Adipocyte (in vitro differentiated cells): ENCODE measurements at regions not wholly inside any gene's neighbourhood (a gene's known extent, or its start where the extent isn't known, plus 50 kb on each side); places are given as distances from the start of the nearest gene placed in this dataset.

Experiments used
- DNase-seq: peaks from one replicate; pipeline ENCODE4 v3.0.0-alpha.2; 2015; ENCODE audit warnings: low read depth
- H3K27me3 ChIP-seq: replicated peaks from 2 replicates; pipeline ENCODE4 v1.7.0; 2013; ENCODE audit warnings: mild to moderate bottlenecking, low read length, moderate library complexity; ENCODE audit not compliant: control insufficient read depth, insufficient read depth
- H3K36me3 ChIP-seq: 2 replicates; pipeline ENCODE4 v1.7.0; 2013; ENCODE audit warnings: low read length, mild to moderate bottlenecking, moderate library complexity; ENCODE audit not compliant: control insufficient read depth, insufficient read depth, severe bottlenecking
- H3K4me1 ChIP-seq: 2 replicates; pipeline ENCODE4 v1.7.0; 2013; ENCODE audit warnings: mild to moderate bottlenecking, low read length, moderate library complexity; ENCODE audit not compliant: control insufficient read depth, insufficient read depth
- H3K4me3 ChIP-seq: 2 replicates; pipeline ENCODE4 v1.7.0; 2013; ENCODE audit warnings: mild to moderate bottlenecking, low read length, moderate library complexity
- H3K9ac ChIP-seq: 2 replicates; pipeline ENCODE4 v1.7.0; 2013; ENCODE audit warnings: mild to moderate bottlenecking, low read length, moderate library complexity
- H3K9me3 ChIP-seq: 2 replicates; pipeline ENCODE4 v1.7.0; 2013; ENCODE audit warnings: mild to moderate bottlenecking, low read length, moderate library complexity; ENCODE audit not compliant: control insufficient read depth

DNA sequence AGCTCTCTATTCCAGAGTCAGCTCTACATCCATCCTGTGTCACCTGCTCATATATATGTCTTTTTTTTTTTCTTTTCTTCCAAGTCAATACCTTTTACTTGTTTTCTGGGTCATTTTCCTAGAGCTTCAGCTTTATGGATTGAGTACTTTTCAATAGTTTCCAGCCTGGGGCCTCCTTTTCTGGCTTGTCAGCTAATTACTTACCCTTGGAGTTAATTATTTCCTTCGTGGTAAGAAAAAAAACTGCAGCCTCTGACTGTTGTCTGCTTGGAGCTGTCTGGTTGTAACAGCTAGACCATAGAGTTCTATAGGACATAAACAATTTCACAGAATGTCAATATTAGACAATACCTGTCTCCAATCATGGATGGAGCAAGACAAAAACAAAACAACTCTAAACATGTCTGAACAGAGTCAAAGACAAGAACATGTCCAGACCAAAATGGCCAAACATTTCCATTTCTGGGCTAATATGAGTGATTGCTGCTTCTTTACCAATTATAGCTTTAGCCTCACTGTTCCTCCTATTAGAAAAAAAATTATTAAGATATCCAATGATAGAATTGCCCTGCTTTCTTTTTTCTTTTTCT lies 643.1 kb downstream of the SLC4A3 start:
- H3K9ac ChIP-seq = no peak overlapping the region
- H3K4me3 ChIP-seq = no peak overlapping the region
- no peaks in the 10 kb centered on the region for H3K9me3 ChIP-seq
- H3K27me3 ChIP-seq = no peaks in the 10 kb centered on the region
- H3K4me1 ChIP-seq = peaks cover 5% of the 10 kb centered on the region
- no peaks in the 10 kb centered on the region for H3K36me3 ChIP-seq
- no peak for DNase-seq

DNA sequence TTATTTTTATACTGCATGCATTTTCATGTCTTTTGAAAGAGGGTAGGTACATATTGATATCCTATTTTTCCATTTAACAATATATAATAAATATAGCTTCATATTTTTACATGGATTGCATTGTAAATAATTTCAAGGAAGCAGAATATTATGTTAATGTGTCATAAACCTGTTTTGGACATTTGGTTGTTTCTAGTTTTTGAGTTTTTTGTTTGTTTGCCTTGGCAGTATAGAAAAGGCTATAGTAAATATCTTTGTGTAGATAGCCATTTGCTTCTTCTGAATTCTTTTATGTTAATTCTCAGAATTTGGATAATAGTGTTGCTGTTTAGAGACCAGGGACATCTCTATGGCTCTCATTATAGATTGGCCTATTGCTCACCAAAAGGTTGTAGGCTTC lies 645.2 kb downstream of the SLC4A3 start:
- Histone ChIP-seq H3K4me1 (peaks cover 21% of the 10 kb centered on the region), H3K9ac (no peak overlapping the region), H3K4me3 (no peak overlapping the region), H3K27me3 (no peaks in the 10 kb centered on the region), H3K9me3 (no peaks in the 10 kb centered on the region), H3K36me3 (no peaks in the 10 kb centered on the region)
- DNase-seq = no peak

DNA sequence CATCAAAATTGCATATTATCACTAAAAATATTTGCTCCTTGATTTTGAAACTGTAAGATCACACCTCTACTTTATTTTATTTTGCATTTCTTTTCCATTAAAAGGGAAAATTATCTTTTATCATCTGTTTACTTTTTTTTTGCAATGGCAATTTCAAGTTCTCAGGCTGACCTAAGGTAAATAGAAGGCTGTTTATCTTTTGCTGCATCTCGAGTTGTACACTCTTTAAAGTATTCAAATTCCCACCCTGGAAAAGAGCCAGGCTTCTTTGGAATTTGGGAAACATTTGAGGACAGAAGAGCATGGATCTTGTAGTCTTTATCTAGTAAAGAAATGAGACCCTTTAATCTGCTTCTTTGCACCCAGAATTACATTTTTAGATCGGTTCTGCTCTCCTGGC lies 645.7 kb downstream of the SLC4A3 start:
- Histone ChIP-seq H3K4me1 (peaks cover 26% of the 10 kb centered on the region), H3K36me3 (no peaks in the 10 kb centered on the region), H3K4me3 (no peak overlapping the region), H3K9ac (no peak overlapping the region), H3K9me3 (no peaks in the 10 kb centered on the region), H3K27me3 (no peaks in the 10 kb centered on the region)
- peak; percentile 23 for DNase-seq

DNA sequence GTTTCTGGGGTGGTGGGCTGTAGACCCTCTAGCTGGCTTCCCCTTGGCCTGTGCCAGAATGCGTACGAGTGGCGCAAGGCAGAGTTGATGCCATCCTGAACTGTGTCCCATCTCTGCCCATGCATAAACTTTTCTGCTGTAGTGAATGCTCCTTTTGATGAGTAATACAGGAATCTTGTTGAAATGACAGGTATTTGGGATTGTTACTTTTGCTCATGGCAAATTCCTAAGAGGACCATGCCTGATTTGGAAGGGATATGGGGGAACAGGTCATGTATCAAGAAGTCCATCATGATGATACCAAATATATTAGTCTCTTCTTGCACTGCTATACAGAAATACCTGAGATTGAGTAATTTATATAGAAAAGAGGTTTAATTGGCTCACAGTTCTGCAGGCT lies 648.0 kb downstream of the SLC4A3 start:
- no peaks in the 10 kb centered on the region for H3K27me3 ChIP-seq
- peaks cover 47% of the 10 kb centered on the region for H3K4me1 ChIP-seq
- no peak overlapping the region for H3K9ac ChIP-seq
- no peaks in the 10 kb centered on the region for H3K9me3 ChIP-seq
- no peaks in the 10 kb centered on the region for H3K36me3 ChIP-seq
- H3K4me3 ChIP-seq = no peak overlapping the region
- DNase-seq = no peak

DNA sequence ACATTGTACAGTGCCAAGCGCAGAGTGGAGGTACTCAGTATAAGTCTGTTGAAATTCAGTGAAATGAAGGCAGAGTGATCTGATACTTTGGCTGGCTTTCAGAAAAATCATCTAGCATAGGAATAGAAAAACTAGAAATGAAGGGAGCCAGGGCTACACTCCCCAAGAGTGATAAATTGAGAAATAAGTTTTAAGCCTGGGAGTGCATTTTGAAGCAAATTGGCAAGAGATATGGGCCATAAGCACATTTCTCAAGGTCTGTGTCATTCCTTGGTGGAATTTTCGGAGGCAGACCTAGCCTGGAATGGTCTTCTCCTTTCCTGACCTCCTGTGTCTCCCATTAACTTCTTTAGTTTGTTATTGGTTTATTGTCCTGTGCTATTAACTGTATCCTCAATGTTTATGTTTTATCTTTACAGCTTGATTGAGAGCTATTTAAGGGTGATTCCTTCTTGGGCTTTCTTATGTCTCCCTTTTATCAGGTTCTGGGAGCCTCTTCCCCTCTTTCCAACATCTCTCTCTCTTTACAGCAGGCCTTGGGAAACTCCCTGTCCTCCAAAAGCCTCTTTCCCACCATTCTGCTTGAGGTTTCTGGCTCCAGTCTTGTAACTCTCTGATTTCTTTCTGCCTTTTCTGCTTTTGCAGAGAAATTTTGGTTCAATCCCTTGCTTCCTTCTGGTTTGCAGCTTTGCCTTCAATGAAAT lies 649.5 kb downstream of the SLC4A3 start:
- Histone ChIP-seq H3K4me1 (peaks cover 58% of the 10 kb centered on the region), H3K9ac (peak overlapping the region; percentile 82), H3K27me3 (no peaks in the 10 kb centered on the region), H3K36me3 (no peaks in the 10 kb centered on the region), H3K4me3 (peak overlapping the region; percentile 40), H3K9me3 (no peaks in the 10 kb centered on the region)
- DNase-seq = peak; percentile 75

DNA sequence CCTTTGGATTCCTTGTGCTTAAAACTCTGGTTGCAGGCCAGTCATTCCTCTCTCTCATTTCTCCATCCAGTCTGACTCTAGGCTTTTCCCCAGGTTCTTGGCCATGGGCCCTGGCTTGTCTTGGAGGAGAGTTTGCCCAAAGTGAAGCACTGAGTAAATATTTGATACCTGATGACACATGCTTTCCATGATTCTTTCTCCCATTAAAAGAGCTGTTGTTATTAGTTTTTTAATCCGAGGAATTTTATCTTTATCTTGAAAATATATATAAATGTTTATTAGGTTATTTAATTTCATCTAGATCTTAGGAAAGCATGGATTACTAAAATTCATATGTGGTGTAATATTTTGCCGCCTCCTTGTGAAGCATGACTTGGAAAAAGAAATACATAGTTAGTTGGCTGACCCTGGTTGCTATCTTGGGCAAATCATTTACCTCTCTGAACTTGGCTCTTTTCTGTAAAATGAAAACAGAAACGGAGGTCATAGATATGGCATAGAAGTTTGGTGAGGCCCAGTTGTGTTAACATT lies 650.1 kb downstream of the SLC4A3 start:
- Histone ChIP-seq H3K27me3 (no peaks in the 10 kb centered on the region), H3K4me1 (peaks cover 63% of the 10 kb centered on the region), H3K36me3 (no peaks in the 10 kb centered on the region), H3K9ac (peak overlapping the region; percentile 82), H3K4me3 (no peak overlapping the region), H3K9me3 (no peaks in the 10 kb centered on the region)
- DNase-seq = peak; percentile 70

DNA sequence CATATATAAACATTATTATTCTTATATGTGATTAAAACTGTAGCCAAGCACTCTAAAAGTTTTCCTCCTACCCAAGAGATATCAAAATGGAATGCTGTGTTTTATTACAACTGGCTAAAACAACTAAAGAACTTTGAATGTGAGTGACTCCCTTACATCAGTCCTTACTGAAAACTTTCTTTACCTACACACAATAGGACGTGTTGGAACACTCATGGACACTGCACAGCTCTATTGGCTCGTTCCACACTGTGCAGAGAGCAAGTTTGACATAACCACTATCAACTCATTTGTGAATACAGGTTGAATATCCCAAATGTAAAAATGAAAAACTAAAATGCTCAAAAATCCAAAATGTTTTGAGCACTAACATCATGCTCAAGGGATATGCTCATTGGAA lies 650.6 kb downstream of the SLC4A3 start:
- Histone ChIP-seq H3K9me3 (no peaks in the 10 kb centered on the region), H3K4me1 (peaks cover 63% of the 10 kb centered on the region), H3K27me3 (no peaks in the 10 kb centered on the region), H3K9ac (peak overlapping the region; percentile 82), H3K36me3 (no peaks in the 10 kb centered on the region), H3K4me3 (no peak overlapping the region)
- DNase-seq = peak; percentile 9

DNA sequence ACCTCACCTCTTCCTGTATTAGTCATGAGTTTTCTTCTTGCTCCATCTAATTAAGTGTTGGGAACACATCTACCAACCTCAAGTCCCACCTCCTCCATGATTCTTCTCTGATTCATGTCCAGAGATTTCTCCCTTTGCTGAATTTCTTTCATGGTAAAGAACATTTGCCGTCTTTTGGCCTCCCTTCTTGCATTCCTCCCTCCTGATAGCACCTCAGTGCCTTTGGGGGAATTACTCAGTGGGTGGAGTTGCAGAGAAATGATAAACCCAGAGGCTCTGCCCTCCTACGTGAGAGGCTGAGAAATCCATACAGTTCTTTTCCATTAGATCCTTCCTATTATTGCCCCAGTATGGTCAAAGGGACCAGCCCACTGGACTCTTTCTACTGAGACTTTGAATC lies 651.9 kb downstream of the SLC4A3 start:
- Histone ChIP-seq H3K9ac (peak overlapping the region; percentile 58), H3K4me3 (no peak overlapping the region), H3K4me1 (peaks cover 63% of the 10 kb centered on the region), H3K9me3 (no peaks in the 10 kb centered on the region), H3K36me3 (no peaks in the 10 kb centered on the region), H3K27me3 (no peaks in the 10 kb centered on the region)
- peak; percentile 38 for DNase-seq

DNA sequence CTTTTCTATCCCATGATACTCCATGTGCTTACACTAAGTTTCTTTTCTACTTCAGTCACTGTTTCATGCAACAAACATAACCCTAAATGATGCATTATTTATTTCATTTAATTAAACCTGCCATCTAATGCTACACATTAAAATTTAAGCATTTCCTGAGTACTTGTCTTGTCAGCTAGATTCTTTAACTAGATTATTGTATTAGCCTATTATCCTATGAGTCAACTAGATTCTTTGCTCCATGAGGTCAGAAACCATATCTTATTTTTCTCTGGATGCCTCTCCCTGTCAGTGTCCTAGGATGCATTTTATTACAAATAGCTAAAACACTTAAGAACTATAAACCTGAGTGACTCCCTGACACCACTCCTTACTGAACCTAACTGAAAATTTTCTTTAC lies 652.4 kb downstream of the SLC4A3 start:
- Histone ChIP-seq H3K9ac (peak overlapping the region; percentile 58), H3K9me3 (no peaks in the 10 kb centered on the region), H3K27me3 (no peaks in the 10 kb centered on the region), H3K4me1 (peaks cover 63% of the 10 kb centered on the region), H3K4me3 (no peak overlapping the region), H3K36me3 (no peaks in the 10 kb centered on the region)
- DNase-seq = peak; percentile 15

DNA sequence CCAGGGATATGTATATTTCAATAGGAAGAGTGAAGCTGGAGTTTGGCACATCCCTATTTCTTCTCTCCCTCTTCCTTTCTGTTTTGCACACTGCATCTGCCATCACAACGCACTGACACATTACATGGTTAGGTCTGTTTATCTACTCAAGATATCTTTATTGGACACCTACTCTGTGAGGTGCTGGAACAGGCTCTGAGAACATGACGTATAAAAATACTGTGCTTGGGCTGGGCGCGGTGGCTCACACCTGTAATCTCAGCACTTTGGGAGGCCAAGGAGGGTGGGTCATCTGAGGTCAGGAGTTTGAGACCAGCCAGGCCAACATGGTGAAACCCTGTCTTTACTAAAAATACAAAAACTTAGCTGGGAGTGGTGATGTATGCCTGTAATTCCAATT lies 653.3 kb downstream of the SLC4A3 start:
- Histone ChIP-seq H3K36me3 (no peaks in the 10 kb centered on the region), H3K4me1 (peaks cover 57% of the 10 kb centered on the region), H3K9ac (no peak overlapping the region), H3K4me3 (no peak overlapping the region), H3K9me3 (no peaks in the 10 kb centered on the region), H3K27me3 (no peaks in the 10 kb centered on the region)
- no peak for DNase-seq

DNA sequence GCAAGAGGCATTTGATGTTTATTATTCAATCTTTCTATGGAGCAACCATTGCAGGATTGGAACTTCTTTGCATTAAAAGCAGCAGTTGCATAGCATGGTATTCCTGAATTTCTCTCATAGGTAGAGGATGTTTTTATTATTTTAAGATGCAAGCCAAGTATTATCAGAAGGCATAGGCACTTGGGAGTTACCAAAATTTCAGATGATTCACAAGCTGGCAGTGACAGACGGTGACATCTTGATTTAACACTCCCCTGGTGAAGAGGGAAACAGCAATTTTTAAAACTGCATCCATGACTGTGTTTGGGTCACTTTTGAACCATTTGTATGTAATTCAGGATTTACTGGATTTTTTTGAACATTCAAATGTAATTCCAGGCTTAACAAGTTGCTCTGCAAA lies 654.3 kb downstream of the SLC4A3 start:
- Histone ChIP-seq H3K27me3 (no peaks in the 10 kb centered on the region), H3K9me3 (no peaks in the 10 kb centered on the region), H3K4me3 (no peak overlapping the region), H3K9ac (no peak overlapping the region), H3K4me1 (peaks cover 48% of the 10 kb centered on the region), H3K36me3 (no peaks in the 10 kb centered on the region)
- no peak for DNase-seq
